NOMO-1 treated with dmso at 0.1 percent for 144 hours (cell line): ENCODE measurements at regions not wholly inside any gene's neighbourhood (a gene's known extent, or its start where the extent isn't known, plus 50 kb on each side); places are given as distances from the start of the nearest gene placed in this dataset.

Experiments used
- DNase-seq: peaks from one replicate; lab custom pipeline; 2025; ENCODE audit not compliant: unreplicated experiment; lab: John Stamatoyannopoulos, UW

GRCh38 chr12:3999904-4000303 lies 126.7 kb upstream of the PARP11 start:
- no peak for DNase-seq

GRCh38 chr12:3998968-3999792 lies 126.0 kb upstream of the PARP11 start:
- DNase-seq: no peak

GRCh38 chr12:3998397-3998796 lies 125.2 kb upstream of the PARP11 start:
- DNase-seq: no peak

GRCh38 chr12:3996322-3996721 lies 123.1 kb upstream of the PARP11 start:
- DNase-seq: no peak

GRCh38 chr12:3995306-3995705 lies 122.1 kb upstream of the PARP11 start:
- DNase-seq: no peak

GRCh38 chr12:3994500-3994899 lies 121.3 kb upstream of the PARP11 start:
- DNase-seq: no peak

GRCh38 chr12:3992945-3993344 lies 119.7 kb upstream of the PARP11 start:
- DNase-seq: no peak

GRCh38 chr12:3991798-3992580 lies 118.8 kb upstream of the PARP11 start:
- no peak for DNase-seq

GRCh38 chr12:3990501-3991280 lies 117.5 kb upstream of the PARP11 start:
- no peak for DNase-seq

- no peak for DNase-seq
These were observed 116.0 kb upstream of the PARP11 start for GRCh38 chr12:3989218-3989550.

- no peak for DNase-seq
These were observed 115.5 kb upstream of the PARP11 start for GRCh38 chr12:3988519-3989217.

GRCh38 chr12:3987571-3987970 lies 114.4 kb upstream of the PARP11 start:
- DNase-seq: no peak

- DNase-seq: no peak
These were observed 107.5 kb upstream of the PARP11 start for GRCh38 chr12:3980504-3981272.

GRCh38 chr12:3977621-3978020 lies 104.4 kb upstream of the PARP11 start:
- DNase-seq: no peak

GRCh38 chr12:3976351-3976938 lies 103.2 kb upstream of the PARP11 start:
- no peak for DNase-seq

GRCh38 chr12:3975652-3976051 lies 102.5 kb upstream of the PARP11 start:
- DNase-seq: no peak

- no peak for DNase-seq
These were observed 101.7 kb upstream of the PARP11 start for GRCh38 chr12:3974883-3975282.

- DNase-seq: no peak
These were observed 100.9 kb upstream of the PARP11 start for GRCh38 chr12:3973973-3974644.

- DNase-seq: no peak
These were observed 100.2 kb upstream of the PARP11 start for GRCh38 chr12:3973269-3973884.
